HG02885 (cell line): ENCODE measurements at regions not wholly inside any gene's neighbourhood (a gene's known extent, or its start where the extent isn't known, plus 50 kb on each side); places are given as distances from the start of the nearest gene placed in this dataset.

Source experiments
- ATAC-seq: cut with Tn5 transposase; IDR thresholded peaks from one replicate; pipeline ENCODE4 v1.9.1; 2021; ENCODE audit warnings: mild to moderate bottlenecking; ENCODE audit not compliant: unreplicated experiment, poor library complexity

DNA sequence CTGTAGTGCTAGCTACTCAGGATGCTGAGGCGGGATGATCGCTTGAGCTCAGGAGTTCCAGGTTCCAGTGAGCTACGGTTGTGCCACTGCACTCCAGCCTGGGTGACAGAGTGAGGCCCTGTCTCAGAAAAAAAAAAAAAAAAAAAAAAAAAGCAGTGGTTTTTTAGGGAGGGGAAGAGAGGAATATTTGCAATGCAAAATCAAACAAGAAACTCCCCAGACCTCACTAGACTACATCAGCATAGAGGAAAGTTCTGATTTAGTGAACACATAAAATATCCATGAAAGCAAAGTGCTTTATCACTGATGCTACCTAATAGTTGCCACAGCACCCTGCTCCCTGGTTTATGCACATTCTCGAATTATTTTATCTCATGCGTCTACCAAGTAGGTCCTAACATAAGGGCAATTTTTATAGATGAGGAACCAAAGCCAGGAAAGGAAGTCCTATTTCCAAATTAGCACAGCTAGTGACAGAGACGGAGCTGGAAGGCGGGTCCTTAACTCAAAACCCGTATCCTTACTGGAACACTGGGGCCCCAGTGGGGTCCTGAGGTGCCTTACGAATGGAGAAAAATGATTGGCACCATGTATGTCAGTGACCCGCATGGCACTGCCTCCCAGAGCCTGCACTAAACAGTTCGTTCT lies 50.7 kb upstream of the GPR157 start:
- ATAC-seq = no peak

DNA sequence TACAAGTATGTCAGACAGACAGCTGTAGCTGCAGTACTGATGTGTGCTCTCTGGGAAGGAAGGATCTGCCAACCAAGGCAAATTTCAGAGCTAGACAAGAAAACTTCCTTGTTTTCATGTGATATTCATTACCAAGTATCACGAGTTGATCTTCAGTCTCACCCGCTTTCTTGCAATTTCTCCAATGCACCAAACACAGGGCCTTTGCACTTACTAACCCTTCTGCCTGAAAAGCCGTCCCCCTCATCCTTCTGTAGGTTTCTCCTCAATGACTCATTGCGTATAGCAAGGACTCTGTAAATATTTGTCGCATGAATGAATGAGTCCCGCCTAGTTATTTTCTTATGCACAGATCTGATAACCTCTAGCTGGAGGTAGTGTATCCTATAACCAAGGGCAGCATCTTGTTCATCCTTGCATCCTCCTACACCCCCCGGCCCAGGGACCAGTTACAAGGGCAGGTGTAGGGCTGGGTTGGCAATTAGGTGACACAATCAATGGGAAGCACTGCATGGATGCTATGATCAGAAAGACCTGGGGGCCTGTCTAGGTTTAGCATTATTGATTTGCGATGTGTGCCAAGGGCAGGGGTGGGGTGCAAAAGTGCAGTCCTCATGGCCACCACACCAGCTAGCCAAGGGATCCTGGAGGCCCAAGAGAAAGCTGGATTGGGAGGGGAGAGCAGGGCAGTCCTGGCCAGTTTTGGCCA lies 51.4 kb upstream of the GPR157 start:
- ATAC-seq = no peak

DNA sequence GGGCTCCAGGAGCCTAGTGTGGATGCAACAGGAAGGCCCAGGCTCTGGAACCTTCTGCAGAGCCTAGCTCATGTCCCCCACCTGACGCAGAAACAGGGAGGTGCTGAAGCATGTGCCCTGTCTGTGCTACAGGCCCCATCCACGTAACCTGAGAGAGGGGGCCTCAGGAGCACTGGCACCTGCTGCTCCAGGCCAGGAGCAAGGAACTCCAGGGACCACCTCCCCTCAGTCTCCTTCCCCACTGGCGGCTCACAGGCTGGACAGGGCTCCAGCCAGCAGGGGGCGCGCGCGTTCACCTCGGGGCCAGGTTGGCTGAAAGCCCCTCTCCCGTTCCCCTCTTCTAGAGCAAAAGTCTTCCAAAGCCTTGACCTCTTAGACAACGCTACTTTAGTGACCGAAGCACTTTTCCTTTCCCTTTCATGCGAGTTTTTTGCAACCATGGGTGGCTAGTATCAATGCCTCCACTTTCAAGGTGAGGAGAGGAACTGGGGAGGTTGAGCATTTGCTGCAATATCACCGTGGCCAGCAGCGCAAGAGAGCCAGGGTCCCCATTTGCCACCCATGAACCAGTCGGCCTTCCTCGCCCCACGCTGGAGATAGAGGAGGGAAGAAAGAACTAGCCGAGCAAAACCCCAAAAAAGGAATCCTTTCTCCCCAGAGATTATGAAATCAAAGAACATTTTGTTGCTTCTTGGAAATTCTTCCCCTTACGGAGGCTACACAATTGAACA lies 52.4 kb upstream of the GPR157 start:
- peak; percentile 41 for ATAC-seq

DNA sequence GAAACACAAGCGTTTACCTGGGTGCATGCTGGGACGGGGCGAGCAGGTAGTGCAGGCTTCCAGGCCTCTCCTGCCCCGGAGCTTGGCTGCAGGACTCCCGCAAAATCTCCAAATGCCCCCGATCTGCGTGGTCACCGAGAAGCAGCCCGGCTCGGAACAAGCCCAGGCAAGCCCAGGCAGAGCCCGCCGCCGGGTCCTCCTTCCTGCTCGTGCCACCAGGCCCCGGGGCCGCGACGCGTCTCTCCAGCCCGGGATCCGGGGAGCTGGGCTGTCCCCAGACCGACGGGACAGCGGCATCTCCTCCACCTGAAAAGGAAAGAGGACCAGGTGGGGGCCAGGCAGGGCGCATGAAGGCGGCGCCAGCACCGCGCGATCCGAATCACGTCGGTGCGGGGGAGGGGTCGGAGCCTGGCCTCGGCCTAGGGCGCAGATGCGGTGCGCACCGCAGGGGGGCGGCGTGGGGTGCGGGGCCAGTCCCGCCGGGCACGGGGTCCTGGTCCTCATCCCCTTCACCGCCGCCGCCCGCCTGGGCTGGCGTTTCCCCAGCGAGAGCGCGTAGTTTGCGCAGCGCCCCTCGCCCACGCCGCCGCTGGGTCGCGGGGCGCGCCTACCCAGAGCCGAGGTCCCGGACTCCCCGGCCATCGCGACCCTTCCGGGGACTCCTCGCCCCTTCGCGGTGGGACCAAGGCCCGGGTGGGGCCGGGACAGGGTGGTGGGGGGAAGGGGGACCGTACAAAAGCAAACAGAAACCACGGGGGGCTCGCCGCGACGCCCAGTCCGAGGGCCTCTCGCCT lies 52.4 kb upstream of the H6PD start:
- no peak for ATAC-seq

DNA sequence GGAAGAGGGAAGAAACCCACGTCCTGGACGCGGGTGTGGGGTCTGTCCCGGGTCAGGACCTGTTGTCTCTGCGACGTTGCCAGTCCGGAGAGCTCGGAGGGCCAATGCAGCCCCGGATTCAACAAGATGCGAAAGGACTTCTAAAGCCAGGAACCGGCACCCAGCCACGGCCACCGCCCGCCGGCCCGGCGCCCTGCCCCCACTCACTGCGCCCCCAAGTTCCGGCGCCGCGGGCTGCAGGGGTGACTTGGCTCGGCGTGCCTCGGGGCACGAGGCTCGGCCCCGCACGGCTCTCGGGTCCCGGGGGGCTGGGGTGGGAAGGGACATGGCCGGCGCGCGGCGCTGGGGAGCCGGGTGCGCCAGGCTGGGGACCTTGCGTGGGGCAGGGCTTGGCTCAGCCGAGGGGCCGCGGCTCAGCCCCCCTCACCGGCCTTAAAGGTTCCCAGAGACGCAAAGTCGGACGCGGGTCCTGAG lies 51.8 kb upstream of the H6PD start:
- ATAC-seq = no peak

DNA sequence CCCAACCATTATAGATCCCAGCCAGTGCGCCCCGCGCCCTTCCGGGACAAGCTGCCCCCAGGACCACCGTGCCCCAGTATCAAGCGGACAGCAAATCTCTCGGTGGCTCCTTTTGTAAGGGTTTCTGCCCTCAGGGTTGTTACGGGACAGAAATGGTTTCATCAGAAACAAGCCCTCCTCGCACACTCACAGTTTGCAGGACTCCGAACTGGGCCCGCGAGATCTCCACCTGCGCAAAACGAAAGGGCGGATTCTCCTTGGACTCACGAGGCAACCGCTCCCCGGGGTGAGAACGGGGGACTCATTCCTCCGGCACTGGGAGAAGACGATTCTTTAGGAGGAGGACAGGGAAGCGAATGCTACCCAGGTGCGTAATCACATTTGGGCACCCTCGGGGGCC lies 51.1 kb upstream of the H6PD start:
- no peak for ATAC-seq

DNA sequence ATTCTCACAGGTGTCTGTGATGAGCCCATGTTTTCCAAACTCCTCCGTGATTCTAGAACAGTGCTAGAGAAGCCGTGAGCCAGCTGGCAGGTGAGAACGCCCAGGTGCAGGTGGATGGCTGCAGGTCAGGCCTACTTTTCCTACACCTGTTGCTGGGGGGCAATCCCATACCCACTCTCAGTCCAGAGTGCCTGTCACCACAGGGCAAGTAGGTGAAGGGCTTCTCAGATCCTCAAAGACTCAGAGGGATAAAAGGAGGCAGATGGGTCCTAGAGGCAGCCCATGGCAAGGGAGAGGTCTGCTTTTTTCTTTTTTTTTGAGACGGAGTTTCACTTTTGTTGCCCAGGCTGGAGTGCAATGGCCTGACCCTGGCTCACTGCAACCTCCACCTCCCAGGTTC lies 50.7 kb upstream of the H6PD start:
- no peak for ATAC-seq

DNA sequence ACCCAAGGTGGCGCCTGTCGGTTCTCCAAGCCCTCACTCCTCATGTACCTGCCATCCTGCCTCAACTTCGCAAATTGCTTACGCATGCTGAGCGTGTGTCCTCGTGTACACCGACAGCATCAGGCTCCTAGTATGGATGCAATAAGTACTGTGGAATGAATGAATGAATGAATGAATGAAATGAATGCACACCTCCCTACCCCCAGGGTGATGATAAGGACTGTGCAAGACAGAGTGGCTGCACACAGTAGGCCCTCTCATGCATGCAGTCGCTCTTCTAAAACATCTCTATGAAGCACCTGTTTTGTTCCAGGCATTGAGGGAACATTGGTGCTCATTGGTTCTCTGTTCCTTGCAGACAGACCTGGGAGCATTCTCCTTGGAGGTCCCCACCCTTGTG lies 49.8 kb upstream of the H6PD start:
- ATAC-seq = no peak
